Liver (tissue), 8 donors: ENCODE measurements at regions not wholly inside any gene's neighbourhood (a gene's known extent, or its start where the extent isn't known, plus 50 kb on each side); places are given as distances from the start of the nearest gene placed in this dataset.

Experiments used
- DNase-seq: peaks from one replicate; pipeline ENCODE4 v3.0.0-alpha.2; 2017; ENCODE audit warnings: low spot score
- H3K27ac ChIP-seq, 2 donors: one replicate each; pipeline ENCODE4 v1.7.0; 2013; ENCODE audit warnings: inconsistent platforms in 2 of 2, low read length in 2 of 2, control low read depth in 1 of 2, low read depth in 1 of 2, mild to moderate bottlenecking in 1 of 2
- H3K27me3 ChIP-seq, 4 donors: one replicate each; pipeline versions ENCODE4 v1.6.1 to v1.7.0; 2013; ENCODE audit warnings: low read length in 3 of 4, inconsistent platforms in 1 of 4, mild to moderate bottlenecking in 1 of 4, moderate library complexity in 1 of 4; ENCODE audit not compliant: control insufficient read depth in 4 of 4, insufficient read depth in 4 of 4
- H3K36me3 ChIP-seq, 4 donors: one replicate each; pipeline versions ENCODE4 v1.6.1 to v1.7.0; 2013; ENCODE audit warnings: low read length in 3 of 4, mild to moderate bottlenecking in 3 of 4, low read depth in 1 of 4, moderate library complexity in 1 of 4; ENCODE audit not compliant: control insufficient read depth in 4 of 4, insufficient read depth in 3 of 4
- H3K4me1 ChIP-seq, 4 donors: one replicate each; pipeline versions ENCODE4 v1.6.1 to v1.7.0; 2013; ENCODE audit warnings: low read length in 3 of 4, mild to moderate bottlenecking in 3 of 4, moderate library complexity in 1 of 4; ENCODE audit not compliant: control insufficient read depth in 4 of 4, insufficient read depth in 4 of 4
- H3K4me3 ChIP-seq, 3 donors: one replicate each; pipeline versions ENCODE4 v1.6.1 to v1.7.0; 2013; ENCODE audit warnings: low read length in 3 of 3, control low read depth in 1 of 3, low read depth in 1 of 3, mild to moderate bottlenecking in 1 of 3
- H3K9ac ChIP-seq, 2 donors: one replicate each; pipeline ENCODE4 v1.7.0; 2013; ENCODE audit warnings: low read length in 2 of 2, mild to moderate bottlenecking in 2 of 2, moderate library complexity in 2 of 2, control low read depth in 1 of 2, low read depth in 1 of 2
- H3K9me3 ChIP-seq, 4 donors: one replicate each; pipeline versions ENCODE4 v1.6.1 to v1.7.0; 2013; ENCODE audit warnings: low read length in 3 of 4; ENCODE audit not compliant: control insufficient read depth in 4 of 4
- EGR1 ChIP-seq, 2 donors: IDR thresholded peaks; 2 replicates each; pipeline ENCODE4 v1.6.1; 2016 to 2018; ENCODE audit warnings: antibody characterized with exemption in 2 of 2, low read depth in 2 of 2
- FOXA1 ChIP-seq: IDR thresholded peaks from 2 replicates; pipeline ENCODE4 v1.6.1; 2016; ENCODE audit warnings: antibody characterized with exemption
- FOXA2 ChIP-seq: IDR thresholded peaks from 2 replicates; pipeline ENCODE4 v1.6.1; 2016; ENCODE audit warnings: antibody characterized with exemption
- GABPA ChIP-seq, 2 donors: IDR thresholded peaks in 1 of 2; conservative IDR thresholded peaks in 1 of 2; 2 replicates each; pipeline ENCODE4 v1.6.1; 2016; ENCODE audit warnings: antibody characterized with exemption in 2 of 2, mild to moderate bottlenecking in 1 of 2, moderate library complexity in 1 of 2
- HNF4A ChIP-seq, 2 donors: conservative IDR thresholded peaks; 2 replicates each; pipeline ENCODE4 v1.6.1; 2016; ENCODE audit warnings: antibody characterized with exemption in 2 of 2, mild to moderate bottlenecking in 2 of 2
- HNF4G ChIP-seq: IDR thresholded peaks from 2 replicates; pipeline ENCODE4 v1.6.1; 2016; ENCODE audit warnings: antibody characterized with exemption
- JUND ChIP-seq, 2 donors: IDR thresholded peaks; 2 replicates each; pipeline ENCODE4 v1.6.1; 2016; ENCODE audit warnings: antibody characterized with exemption in 2 of 2
- NR2F2 ChIP-seq: IDR thresholded peaks from 2 replicates; pipeline ENCODE4 v1.6.1; 2016; ENCODE audit warnings: antibody characterized with exemption
- RAD21 ChIP-seq, 2 donors: IDR thresholded peaks; 2 replicates each; pipeline ENCODE4 v1.6.1; 2016; ENCODE audit warnings: antibody characterized with exemption in 2 of 2, mild to moderate bottlenecking in 2 of 2
- RXRA ChIP-seq, 2 donors: IDR thresholded peaks; 2 replicates each; pipeline ENCODE4 v1.6.1; 2017 to 2018; ENCODE audit warnings: antibody characterized with exemption in 2 of 2, mild to moderate bottlenecking in 1 of 2
- SP1 ChIP-seq: IDR thresholded peaks from 2 replicates; pipeline ENCODE4 v1.6.1; 2018; ENCODE audit warnings: antibody characterized with exemption, mild to moderate bottlenecking
- TAF1 ChIP-seq: conservative IDR thresholded peaks from 2 replicates; pipeline ENCODE4 v1.6.1; 2016; ENCODE audit warnings: antibody characterized with exemption, mild to moderate bottlenecking
- YY1 ChIP-seq: IDR thresholded peaks from 2 replicates; pipeline ENCODE4 v1.6.1; 2016; ENCODE audit warnings: antibody characterized with exemption, mild to moderate bottlenecking
- WGBS: extraction: QIAGEN DNeasy Blood & Tissue Kit; methylation state at CpG from one replicate; pipeline ENCODE4 v1.1.7; 2013; 5-methylcytosine and 5-hydroxymethylcytosine counted together
- TF ChIP-seq, protein P1 (sequence below): IDR thresholded peaks from 2 replicates; pipeline ENCODE4 v1.6.1; 2016; ENCODE audit warnings: antibody characterized with exemption, mild to moderate bottlenecking
- TF ChIP-seq, protein P2 (sequence below): fragments of 150-350 bp; IDR thresholded peaks from 2 replicates; pipeline ENCODE4 v1.5.1; 2017; ENCODE audit warnings: improper control_type of control experiment, low read depth, low read length; ENCODE audit not compliant: missing input control
- TF ChIP-seq, protein P3 (sequence below): IDR thresholded peaks from 2 replicates; pipeline ENCODE4 v1.6.1; 2016; ENCODE audit warnings: antibody characterized with exemption
- TF ChIP-seq, protein P4 (sequence below): IDR thresholded peaks from 2 replicates; pipeline ENCODE4 v1.6.1; 2016; ENCODE audit warnings: antibody characterized with exemption
- donor health status: healthy.
- donor health status: healthy.
- donor health status: healthy.
- donor health status: healthy.
- donor health status: healthy.

DNA sequence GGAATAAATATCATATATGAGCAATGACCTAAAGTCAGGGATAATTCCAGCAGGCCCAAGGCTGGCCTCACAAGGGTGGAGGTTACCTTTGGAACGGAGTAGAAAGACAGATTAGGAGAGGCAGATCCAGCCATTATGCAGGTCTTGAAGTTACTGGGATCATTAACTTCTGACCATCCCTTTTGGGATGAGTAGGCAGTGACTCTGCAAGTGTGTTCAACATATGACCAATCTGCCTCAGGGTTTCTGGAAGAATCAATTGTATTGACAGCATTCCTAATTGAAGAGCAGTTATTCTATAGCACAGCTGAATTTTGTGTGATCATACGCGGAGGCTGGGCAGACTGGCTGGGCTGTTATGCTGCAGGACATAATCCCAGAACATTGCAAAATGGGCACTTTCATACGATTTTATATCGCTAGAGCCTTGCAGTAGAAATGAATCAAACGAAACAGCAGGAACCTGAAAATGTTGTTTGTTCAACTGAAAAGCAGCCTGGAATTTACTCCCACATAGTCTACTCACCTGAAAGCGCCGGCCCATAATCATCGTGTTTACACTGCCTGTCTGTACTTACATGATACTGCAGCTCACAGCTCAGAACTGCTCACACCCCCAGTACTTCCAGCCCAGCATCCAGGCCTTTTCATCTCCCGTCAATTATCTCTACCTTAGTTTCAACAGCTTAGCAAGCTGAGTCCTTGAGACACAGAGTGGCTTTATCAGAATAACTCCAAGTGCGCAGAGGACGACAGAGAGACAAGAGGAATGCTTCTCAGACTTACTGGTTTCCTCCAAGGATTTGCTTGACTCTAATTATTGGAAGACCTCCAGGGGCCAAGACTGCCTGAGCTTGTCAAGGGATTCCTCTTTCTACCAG lies 556.1 kb downstream of the EFNB2 start:
- Histone ChIP-seq H3K9me3 (peaks cover 0 to 3% (median 0%) of the 10 kb centered on the region in 4 donors), H3K4me1 (no peaks in the 10 kb centered on the region), H3K9ac (no peak overlapping the region), H3K27me3 (peaks cover 0 to 5% (median 0%) of the 10 kb centered on the region in 4 donors), H3K36me3 (no peaks in the 10 kb centered on the region), H3K27ac (no peak overlapping the region), H3K4me3 (no peak overlapping the region)
- DNase-seq, result no peak
- no peak for TF ChIP-seq JUND (IDR thresholded peaks at IDR 0.05)
- TF ChIP-seq FOXA1, result no peak
- no peak for TF ChIP-seq GABPA (IDR thresholded peaks at IDR 0.05 in 1 of 2, conservative IDR thresholded peaks at IDR 0.05 in 1 of 2)
- TF ChIP-seq, protein P1, sequence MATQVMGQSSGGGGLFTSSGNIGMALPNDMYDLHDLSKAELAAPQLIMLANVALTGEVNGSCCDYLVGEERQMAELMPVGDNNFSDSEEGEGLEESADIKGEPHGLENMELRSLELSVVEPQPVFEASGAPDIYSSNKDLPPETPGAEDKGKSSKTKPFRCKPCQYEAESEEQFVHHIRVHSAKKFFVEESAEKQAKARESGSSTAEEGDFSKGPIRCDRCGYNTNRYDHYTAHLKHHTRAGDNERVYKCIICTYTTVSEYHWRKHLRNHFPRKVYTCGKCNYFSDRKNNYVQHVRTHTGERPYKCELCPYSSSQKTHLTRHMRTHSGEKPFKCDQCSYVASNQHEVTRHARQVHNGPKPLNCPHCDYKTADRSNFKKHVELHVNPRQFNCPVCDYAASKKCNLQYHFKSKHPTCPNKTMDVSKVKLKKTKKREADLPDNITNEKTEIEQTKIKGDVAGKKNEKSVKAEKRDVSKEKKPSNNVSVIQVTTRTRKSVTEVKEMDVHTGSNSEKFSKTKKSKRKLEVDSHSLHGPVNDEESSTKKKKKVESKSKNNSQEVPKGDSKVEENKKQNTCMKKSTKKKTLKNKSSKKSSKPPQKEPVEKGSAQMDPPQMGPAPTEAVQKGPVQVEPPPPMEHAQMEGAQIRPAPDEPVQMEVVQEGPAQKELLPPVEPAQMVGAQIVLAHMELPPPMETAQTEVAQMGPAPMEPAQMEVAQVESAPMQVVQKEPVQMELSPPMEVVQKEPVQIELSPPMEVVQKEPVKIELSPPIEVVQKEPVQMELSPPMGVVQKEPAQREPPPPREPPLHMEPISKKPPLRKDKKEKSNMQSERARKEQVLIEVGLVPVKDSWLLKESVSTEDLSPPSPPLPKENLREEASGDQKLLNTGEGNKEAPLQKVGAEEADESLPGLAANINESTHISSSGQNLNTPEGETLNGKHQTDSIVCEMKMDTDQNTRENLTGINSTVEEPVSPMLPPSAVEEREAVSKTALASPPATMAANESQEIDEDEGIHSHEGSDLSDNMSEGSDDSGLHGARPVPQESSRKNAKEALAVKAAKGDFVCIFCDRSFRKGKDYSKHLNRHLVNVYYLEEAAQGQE, result no peak
- TF ChIP-seq, protein P2, sequence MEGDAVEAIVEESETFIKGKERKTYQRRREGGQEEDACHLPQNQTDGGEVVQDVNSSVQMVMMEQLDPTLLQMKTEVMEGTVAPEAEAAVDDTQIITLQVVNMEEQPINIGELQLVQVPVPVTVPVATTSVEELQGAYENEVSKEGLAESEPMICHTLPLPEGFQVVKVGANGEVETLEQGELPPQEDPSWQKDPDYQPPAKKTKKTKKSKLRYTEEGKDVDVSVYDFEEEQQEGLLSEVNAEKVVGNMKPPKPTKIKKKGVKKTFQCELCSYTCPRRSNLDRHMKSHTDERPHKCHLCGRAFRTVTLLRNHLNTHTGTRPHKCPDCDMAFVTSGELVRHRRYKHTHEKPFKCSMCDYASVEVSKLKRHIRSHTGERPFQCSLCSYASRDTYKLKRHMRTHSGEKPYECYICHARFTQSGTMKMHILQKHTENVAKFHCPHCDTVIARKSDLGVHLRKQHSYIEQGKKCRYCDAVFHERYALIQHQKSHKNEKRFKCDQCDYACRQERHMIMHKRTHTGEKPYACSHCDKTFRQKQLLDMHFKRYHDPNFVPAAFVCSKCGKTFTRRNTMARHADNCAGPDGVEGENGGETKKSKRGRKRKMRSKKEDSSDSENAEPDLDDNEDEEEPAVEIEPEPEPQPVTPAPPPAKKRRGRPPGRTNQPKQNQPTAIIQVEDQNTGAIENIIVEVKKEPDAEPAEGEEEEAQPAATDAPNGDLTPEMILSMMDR, result no peak
- no peak for TF ChIP-seq EGR1 (IDR thresholded peaks at IDR 0.05; ENCODE audit: low read depth in 2 of 2)
- TF ChIP-seq RAD21 (IDR thresholded peaks at IDR 0.05), result no peak
- TF ChIP-seq YY1, result no peak
- TF ChIP-seq SP1, result no peak
- TF ChIP-seq TAF1, result no peak
- no peak for TF ChIP-seq RXRA (IDR thresholded peaks at IDR 0.05)
- no peak for TF ChIP-seq FOXA2
- TF ChIP-seq NR2F2, result no peak
- 49% methylated on average over 12 of the region's 12 CpGs for WGBS

DNA sequence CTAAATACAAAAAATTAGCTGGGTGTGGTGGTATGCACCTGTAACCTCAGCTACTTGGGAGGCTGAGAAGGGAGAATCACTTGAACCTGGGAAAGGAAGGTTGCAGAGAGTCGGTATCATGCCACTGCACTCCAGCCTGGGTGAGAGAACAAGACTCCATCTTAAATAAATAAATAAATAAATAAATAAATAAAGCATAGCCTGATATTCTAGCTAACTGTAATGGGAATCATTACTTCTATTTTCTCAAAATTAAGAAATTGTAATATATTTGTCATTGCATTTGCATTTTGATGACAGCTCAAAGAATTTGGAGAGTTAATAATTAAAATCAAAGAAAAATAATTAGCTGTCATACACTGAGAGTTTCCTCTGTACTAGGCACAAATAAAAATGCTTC lies 561.1 kb downstream of the EFNB2 start:
- no peaks in the 10 kb centered on the region for H3K36me3 ChIP-seq
- no peak overlapping the region for H3K9ac ChIP-seq
- no peaks in the 10 kb centered on the region for H3K9me3 ChIP-seq
- H3K4me3 ChIP-seq, result no peak overlapping the region
- H3K27me3 ChIP-seq, result peaks cover 0 to 6% (median 0%) of the 10 kb centered on the region in 4 donors
- 81% methylated on average over 1 of the region's 1 CpG for WGBS
- DNase-seq, result no peak
- H3K4me1 ChIP-seq, result no peaks in the 10 kb centered on the region
- H3K27ac ChIP-seq, result no peak overlapping the region
- TF ChIP-seq, protein P3, sequence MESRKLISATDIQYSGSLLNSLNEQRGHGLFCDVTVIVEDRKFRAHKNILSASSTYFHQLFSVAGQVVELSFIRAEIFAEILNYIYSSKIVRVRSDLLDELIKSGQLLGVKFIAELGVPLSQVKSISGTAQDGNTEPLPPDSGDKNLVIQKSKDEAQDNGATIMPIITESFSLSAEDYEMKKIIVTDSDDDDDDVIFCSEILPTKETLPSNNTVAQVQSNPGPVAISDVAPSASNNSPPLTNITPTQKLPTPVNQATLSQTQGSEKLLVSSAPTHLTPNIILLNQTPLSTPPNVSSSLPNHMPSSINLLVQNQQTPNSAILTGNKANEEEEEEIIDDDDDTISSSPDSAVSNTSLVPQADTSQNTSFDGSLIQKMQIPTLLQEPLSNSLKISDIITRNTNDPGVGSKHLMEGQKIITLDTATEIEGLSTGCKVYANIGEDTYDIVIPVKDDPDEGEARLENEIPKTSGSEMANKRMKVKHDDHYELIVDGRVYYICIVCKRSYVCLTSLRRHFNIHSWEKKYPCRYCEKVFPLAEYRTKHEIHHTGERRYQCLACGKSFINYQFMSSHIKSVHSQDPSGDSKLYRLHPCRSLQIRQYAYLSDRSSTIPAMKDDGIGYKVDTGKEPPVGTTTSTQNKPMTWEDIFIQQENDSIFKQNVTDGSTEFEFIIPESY, result no peak
- TF ChIP-seq NR2F2 (no peak), TAF1 (no peak), HNF4G (no peak), SP1 (no peak), YY1 (no peak), HNF4A (conservative IDR thresholded peaks at IDR 0.05) (no peak), EGR1 (IDR thresholded peaks at IDR 0.05; ENCODE audit: low read depth in 2 of 2) (no peak), RXRA (IDR thresholded peaks at IDR 0.05) (no peak), GABPA (IDR thresholded peaks at IDR 0.05 in 1 of 2, conservative IDR thresholded peaks at IDR 0.05 in 1 of 2) (no peak), JUND (IDR thresholded peaks at IDR 0.05) (no peak)
- TF ChIP-seq, protein P1, result no peak
- TF ChIP-seq, protein P2, result no peak
- TF ChIP-seq, protein P4, sequence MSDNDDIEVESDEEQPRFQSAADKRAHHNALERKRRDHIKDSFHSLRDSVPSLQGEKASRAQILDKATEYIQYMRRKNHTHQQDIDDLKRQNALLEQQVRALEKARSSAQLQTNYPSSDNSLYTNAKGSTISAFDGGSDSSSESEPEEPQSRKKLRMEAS, result no peak
